Vagina (tissue), 2 donors: ENCODE measurements at regions not wholly inside any gene's neighbourhood (a gene's known extent, or its start where the extent isn't known, plus 50 kb on each side); places are given as distances from the start of the nearest gene placed in this dataset.

Experiments
- DNase-seq, 2 donors: peaks; one replicate each; pipeline ENCODE4 v3.0.0-alpha.2; 2017; ENCODE audit errors: extremely low spot score in 2 of 2
- H3K27ac ChIP-seq: fragments of 200-600 bp; sonication (generic); one replicate; pipeline ENCODE4 v1.5.1; 2019
- H3K27me3 ChIP-seq: fragments of 200-600 bp; sonication (generic); one replicate; pipeline ENCODE4 v1.5.1; 2019
- H3K36me3 ChIP-seq, 2 donors: fragments of 200-600 bp; sonication (generic); one replicate each; pipeline ENCODE4 v1.5.1; 2017 to 2019
- H3K4me1 ChIP-seq: fragments of 200-600 bp; sonication (generic); one replicate; pipeline ENCODE4 v1.5.1; 2019
- H3K4me3 ChIP-seq, 2 donors: fragments of 200-600 bp; sonication (generic); 1 replicate in 1 of 2; 2 replicates in 1 of 2; pipeline ENCODE4 v1.5.1; 2016 to 2019
- H3K9me3 ChIP-seq: fragments of 200-600 bp; sonication (generic); one replicate; pipeline ENCODE4 v1.5.1; 2019
- CTCF ChIP-seq, 3 experiments: fragments of 450-650 bp in 2 of 3; fragments of 200-600 bp in 1 of 3; sonication (generic) in 1 of 3; IDR thresholded peaks; one replicate each; pipeline ENCODE4 v1.5.1; 2017 to 2019; ENCODE audit warnings: antibody characterized with exemption in 3 of 3, mild to moderate bottlenecking in 2 of 3, moderate library complexity in 2 of 3
- POLR2A ChIP-seq, 2 donors: fragments of 450-650 bp; IDR thresholded peaks; one replicate each; pipeline ENCODE4 v1.6.1; 2017; ENCODE audit warnings: antibody characterized with exemption in 2 of 2, mild to moderate bottlenecking in 2 of 2, moderate library complexity in 2 of 2
- POLR2AphosphoS5 ChIP-seq, 2 donors: sonication (generic); formaldehyde crosslinking; IDR thresholded peaks; one replicate each; pipeline ENCODE4 v1.9.0; 2017; ENCODE audit warnings: antibody characterized with exemption in 2 of 2, mild to moderate bottlenecking in 2 of 2, low read depth in 1 of 2; ENCODE audit not compliant: insufficient read depth in 1 of 2
- intact Hi-C: fragments of 100-400 bp; cut with DNase I; formaldehyde crosslinking; loops from one replicate; pipeline ENCODE4 v1.15.1; 2023

GRCh38 chr14:71229875-71230274 lies 322.6 kb downstream of the PCNX1 start:
- H3K27me3 ChIP-seq, result no peaks in the 10 kb centered on the region
- H3K9me3 ChIP-seq, result no peaks in the 10 kb centered on the region
- TF ChIP-seq POLR2AphosphoS5 (IDR thresholded peaks at IDR 0.05; ENCODE audit: insufficient read depth in 1 of 2, low read depth in 1 of 2) (no peak), CTCF (IDR thresholded peaks at IDR 0.05) (no peak), POLR2A (IDR thresholded peaks at IDR 0.05) (no peak)
- H3K4me1 ChIP-seq, result no peaks in the 10 kb centered on the region
- no peak for DNase-seq
- intact Hi-C loops, result no loop called here
- H3K36me3 ChIP-seq, result no peaks in the 10 kb centered on the region
- no peak overlapping the region for H3K27ac ChIP-seq
- no peak overlapping the region for H3K4me3 ChIP-seq

GRCh38 chr14:71230897-71231296 lies 323.6 kb downstream of the PCNX1 start:
- no peaks in the 10 kb centered on the region for H3K27me3 ChIP-seq

GRCh38 chr14:71231521-71232393 lies 324.5 kb downstream of the PCNX1 start:
- H3K36me3 ChIP-seq, result no peaks in the 10 kb centered on the region
- TF ChIP-seq CTCF (IDR thresholded peaks at IDR 0.05) (no peak), POLR2AphosphoS5 (IDR thresholded peaks at IDR 0.05; ENCODE audit: insufficient read depth in 1 of 2, low read depth in 1 of 2) (no peak), POLR2A (IDR thresholded peaks at IDR 0.05) (no peak)
- H3K27ac ChIP-seq, result no peak overlapping the region
- intact Hi-C loops, result no loop called here
- no peaks in the 10 kb centered on the region for H3K4me1 ChIP-seq
- no peaks in the 10 kb centered on the region for H3K27me3 ChIP-seq
- no peaks in the 10 kb centered on the region for H3K9me3 ChIP-seq
- no peak for DNase-seq
- no peak overlapping the region for H3K4me3 ChIP-seq

More at GRCh38 chr14:71230897-71231296, 323.6 kb downstream of the PCNX1 start:
- Histone ChIP-seq H3K9me3 (no peaks in the 10 kb centered on the region), H3K4me3 (no peak overlapping the region), H3K36me3 (no peaks in the 10 kb centered on the region), H3K4me1 (no peaks in the 10 kb centered on the region), H3K27ac (no peak overlapping the region)
- TF ChIP-seq CTCF (IDR thresholded peaks at IDR 0.05) (no peak), POLR2AphosphoS5 (IDR thresholded peaks at IDR 0.05; ENCODE audit: insufficient read depth in 1 of 2, low read depth in 1 of 2) (no peak), POLR2A (IDR thresholded peaks at IDR 0.05) (no peak)
- intact Hi-C loops, result no loop called here
- no peak for DNase-seq

- no peak for TF ChIP-seq CTCF (IDR thresholded peaks at IDR 0.05)
- no peak for TF ChIP-seq POLR2AphosphoS5 (IDR thresholded peaks at IDR 0.05; ENCODE audit: insufficient read depth in 1 of 2, low read depth in 1 of 2)
- TF ChIP-seq POLR2A (IDR thresholded peaks at IDR 0.05), result no peak
- no peaks in the 10 kb centered on the region for H3K4me1 ChIP-seq
- intact Hi-C loops, result no loop called here
- H3K36me3 ChIP-seq, result no peaks in the 10 kb centered on the region
- no peak overlapping the region for H3K4me3 ChIP-seq
- DNase-seq, result no peak
- no peak overlapping the region for H3K27ac ChIP-seq
- no peaks in the 10 kb centered on the region for H3K27me3 ChIP-seq
- no peaks in the 10 kb centered on the region for H3K9me3 ChIP-seq
Measured at GRCh38 chr14:71232506-71232905, 325.2 kb downstream of the PCNX1 start.

GRCh38 chr14:71235875-71236274 lies 328.6 kb downstream of the PCNX1 start:
- Histone ChIP-seq H3K27me3 (no peaks in the 10 kb centered on the region), H3K9me3 (no peaks in the 10 kb centered on the region), H3K4me3 (no peak overlapping the region), H3K4me1 (no peaks in the 10 kb centered on the region), H3K36me3 (no peaks in the 10 kb centered on the region), H3K27ac (no peak overlapping the region)
- TF ChIP-seq POLR2AphosphoS5 (IDR thresholded peaks at IDR 0.05; ENCODE audit: insufficient read depth in 1 of 2, low read depth in 1 of 2), result no peak
- TF ChIP-seq CTCF (IDR thresholded peaks at IDR 0.05), result no peak
- TF ChIP-seq POLR2A (IDR thresholded peaks at IDR 0.05), result no peak
- intact Hi-C loops, result no loop called here
- DNase-seq, result no peak
